ENCODE measurements at regions not wholly inside any gene's neighbourhood (a gene's known extent, or its start where the extent isn't known, plus 50 kb on each side); places are given as distances from the start of the nearest gene placed in this dataset.

- no peak for DNase-seq
Observed at GRCh38 chr1:212226467-212226866, 58.7 kb upstream of the PPP2R5A start.

- DNase-seq = no peak
Observed at GRCh38 chr1:212228076-212228475, 57.1 kb upstream of the PPP2R5A start.

GRCh38 chr1:212228591-212229119, 56.6 kb upstream of the PPP2R5A start:
- DNase-seq = no peak

- DNase-seq = no peak
Observed at GRCh38 chr1:212229654-212230053, 55.6 kb upstream of the PPP2R5A start.

GRCh38 chr1:212230329-212230728, 54.9 kb upstream of the PPP2R5A start:
- DNase-seq = no peak

GRCh38 chr1:212231372-212231771, 53.8 kb upstream of the PPP2R5A start:
- no peak for DNase-seq

GRCh38 chr1:212232090-212232489, 53.1 kb upstream of the PPP2R5A start:
- no peak for DNase-seq

- DNase-seq = no peak
Observed at GRCh38 chr1:212233321-212233720, 51.9 kb upstream of the PPP2R5A start.

- no peak for DNase-seq
Observed at GRCh38 chr1:212234431-212235395, 50.5 kb upstream of the PPP2R5A start.

All from activated CD8-positive, alpha-beta memory T cell treated with anti-CD3 and anti-CD28 coated beads for 24 hours (primary cell).